Spleen (tissue), 11 donors: ENCODE measurements at regions not wholly inside any gene's neighbourhood (a gene's known extent, or its start where the extent isn't known, plus 50 kb on each side); places are given as distances from the start of the nearest gene placed in this dataset.

Experiments used
- DNase-seq: peaks from one replicate; pipeline ENCODE4 v3.0.0-alpha.2; 2020
- H3K27ac ChIP-seq, 8 donors: fragments of 200-600 bp; sonication (generic) in 7 of 8; 1 replicate in 4 of 8; 2 replicates in 4 of 8; pipeline versions ENCODE4 v1.5.0 to v1.8.0; 2016 to 2021; ENCODE audit warnings: inconsistent platforms in 4 of 8, mild to moderate bottlenecking in 4 of 8, moderate library complexity in 1 of 8
- H3K27me3 ChIP-seq, 7 donors: fragments of 200-600 bp; sonication (generic) in 6 of 7; replicated peaks in 1 of 7; 1 replicate in 4 of 7; 2 replicates in 3 of 7; pipeline versions ENCODE4 v1.5.0 to v1.8.0; 2016 to 2021; ENCODE audit warnings: inconsistent platforms in 3 of 7, mild to moderate bottlenecking in 1 of 7
- H3K36me3 ChIP-seq, 6 donors: fragments of 200-600 bp; sonication (generic) in 5 of 6; 1 replicate in 4 of 6; 2 replicates in 2 of 6; pipeline versions ENCODE4 v1.5.0 to v1.8.0; 2016 to 2021; ENCODE audit warnings: inconsistent platforms in 2 of 6
- H3K4me1 ChIP-seq, 6 donors: fragments of 200-600 bp; sonication (generic) in 5 of 6; 1 replicate in 3 of 6; 2 replicates in 3 of 6; pipeline versions ENCODE4 v1.5.0 to v1.8.0; 2016 to 2021; ENCODE audit warnings: inconsistent platforms in 3 of 6
- H3K4me3 ChIP-seq, 8 donors: fragments of 200-600 bp; sonication (generic) in 7 of 8; 1 replicate in 4 of 8; 2 replicates in 4 of 8; pipeline versions ENCODE4 v1.5.0 to v1.8.0; 2016 to 2021; ENCODE audit warnings: inconsistent platforms in 4 of 8, mild to moderate bottlenecking in 4 of 8, moderate library complexity in 2 of 8
- H3K9me3 ChIP-seq, 8 donors: fragments of 200-600 bp; sonication (generic) in 7 of 8; 1 replicate in 4 of 8; 2 replicates in 4 of 8; pipeline versions ENCODE4 v1.5.0 to v1.8.0; 2016 to 2021; ENCODE audit warnings: inconsistent platforms in 4 of 8
- POLR2A ChIP-seq, 3 donors: fragments of 450-650 bp; IDR thresholded peaks; one replicate each; pipeline ENCODE4 v1.5.1; 2017; ENCODE audit warnings: antibody characterized with exemption in 3 of 3, mild to moderate bottlenecking in 1 of 3
- POLR2AphosphoS5 ChIP-seq, 3 donors: sonication (generic); formaldehyde crosslinking; IDR thresholded peaks; one replicate each; pipeline ENCODE4 v1.5.1; 2017; ENCODE audit warnings: antibody characterized with exemption in 3 of 3
- WGBS, 5 donors: extraction: QIAGEN DNeasy Blood & Tissue Kit in 3 of 5; methylation state at CpG; one replicate each; pipeline versions ENCODE4 v1.1.5 to v1.1.7; 2013 to 2018; 5-methylcytosine and 5-hydroxymethylcytosine counted together
- intact Hi-C: fragments of 100-400 bp; cut with DNase I; formaldehyde crosslinking; loops from one replicate; pipeline ENCODE4 v1.15.0; 2023; ENCODE audit warnings: low total_unique reads
- TF ChIP-seq, protein P1 (sequence below), 11 experiments: fragments of 200-600 bp in 7 of 11; fragments of 450-650 bp in 4 of 11; sonication (generic) in 4 of 11; IDR thresholded peaks in 8 of 11; conservative IDR thresholded peaks in 3 of 11; 1 replicate in 7 of 11; 2 replicates in 4 of 11; pipeline versions ENCODE4 v1.4.0 to v1.8.0; 2016 to 2021; ENCODE audit warnings: antibody characterized with exemption in 11 of 11, inconsistent platforms in 4 of 11, mild to moderate bottlenecking in 1 of 11
- donor health status: healthy with polysubstance abuse.
- donor health status: DM: no; HTN: no; CAD: no; lungs with moderate emphysema.
- donor health status: DM: no; HTN: no; CAD: no.
- donor health status: Bipolar disorder and iron deficiency.
- donor health status: healthy.
- donor health status: DM: no; HTN: no; CAD: no.
- donor health status: DM: yes; HTN: yes; CAD: no.

DNA sequence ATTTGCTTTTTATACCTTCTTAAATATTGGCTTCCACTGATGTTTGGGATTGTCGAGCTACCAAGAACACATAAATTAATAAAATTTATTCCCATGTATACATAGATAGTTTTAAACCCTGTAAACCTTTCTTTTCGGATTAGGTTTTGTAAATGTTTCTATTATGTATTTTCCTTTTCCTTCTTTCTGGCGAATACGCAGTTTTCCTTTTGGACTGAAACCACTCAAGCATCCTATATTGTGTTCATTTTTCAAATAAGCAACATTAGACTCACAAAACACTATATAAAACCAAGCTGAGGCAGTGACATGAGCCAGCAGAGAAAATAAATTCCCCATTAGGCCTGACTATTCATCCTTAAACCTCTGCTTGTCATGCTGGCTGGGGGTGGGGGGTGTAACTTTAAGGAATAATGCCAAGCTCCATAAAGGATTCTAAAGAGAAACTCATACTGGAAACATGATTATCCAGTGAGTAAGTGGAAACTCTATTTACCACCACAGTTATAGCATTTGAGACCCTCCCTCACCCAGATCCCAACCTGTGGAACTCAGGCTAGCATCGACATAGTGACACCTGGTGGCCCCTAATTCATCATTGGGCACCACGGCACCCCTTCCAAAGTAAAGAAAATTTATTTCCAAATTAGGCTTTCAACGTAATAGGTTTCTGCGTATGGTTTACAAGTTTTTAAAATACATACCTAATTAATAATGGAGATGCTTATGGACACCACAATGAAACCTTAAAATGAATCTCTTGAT lies 86.5 kb upstream of the CELF2 start:
- Histone ChIP-seq H3K36me3 (no peaks in the 10 kb centered on the region), H3K4me3 (no peak overlapping the region), H3K4me1 (no peaks in the 10 kb centered on the region), H3K27me3 (no peaks in the 10 kb centered on the region), H3K9me3 (no peaks in the 10 kb centered on the region), H3K27ac (no peak overlapping the region)
- intact Hi-C loops, result no loop called here
- DNase-seq, result no peak
- TF ChIP-seq POLR2AphosphoS5 (IDR thresholded peaks at IDR 0.05) (no peak), POLR2A (IDR thresholded peaks at IDR 0.05) (no peak)
- TF ChIP-seq, protein P1, sequence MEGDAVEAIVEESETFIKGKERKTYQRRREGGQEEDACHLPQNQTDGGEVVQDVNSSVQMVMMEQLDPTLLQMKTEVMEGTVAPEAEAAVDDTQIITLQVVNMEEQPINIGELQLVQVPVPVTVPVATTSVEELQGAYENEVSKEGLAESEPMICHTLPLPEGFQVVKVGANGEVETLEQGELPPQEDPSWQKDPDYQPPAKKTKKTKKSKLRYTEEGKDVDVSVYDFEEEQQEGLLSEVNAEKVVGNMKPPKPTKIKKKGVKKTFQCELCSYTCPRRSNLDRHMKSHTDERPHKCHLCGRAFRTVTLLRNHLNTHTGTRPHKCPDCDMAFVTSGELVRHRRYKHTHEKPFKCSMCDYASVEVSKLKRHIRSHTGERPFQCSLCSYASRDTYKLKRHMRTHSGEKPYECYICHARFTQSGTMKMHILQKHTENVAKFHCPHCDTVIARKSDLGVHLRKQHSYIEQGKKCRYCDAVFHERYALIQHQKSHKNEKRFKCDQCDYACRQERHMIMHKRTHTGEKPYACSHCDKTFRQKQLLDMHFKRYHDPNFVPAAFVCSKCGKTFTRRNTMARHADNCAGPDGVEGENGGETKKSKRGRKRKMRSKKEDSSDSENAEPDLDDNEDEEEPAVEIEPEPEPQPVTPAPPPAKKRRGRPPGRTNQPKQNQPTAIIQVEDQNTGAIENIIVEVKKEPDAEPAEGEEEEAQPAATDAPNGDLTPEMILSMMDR (IDR thresholded peaks at IDR 0.05 in 8 of 11, conservative IDR thresholded peaks at IDR 0.05 in 3 of 11), result no peak
- 85 to 93% (median 90%) methylated on average over 8 of the region's 8 CpGs for whole genome bisulfite sequencing, 5 donors

DNA sequence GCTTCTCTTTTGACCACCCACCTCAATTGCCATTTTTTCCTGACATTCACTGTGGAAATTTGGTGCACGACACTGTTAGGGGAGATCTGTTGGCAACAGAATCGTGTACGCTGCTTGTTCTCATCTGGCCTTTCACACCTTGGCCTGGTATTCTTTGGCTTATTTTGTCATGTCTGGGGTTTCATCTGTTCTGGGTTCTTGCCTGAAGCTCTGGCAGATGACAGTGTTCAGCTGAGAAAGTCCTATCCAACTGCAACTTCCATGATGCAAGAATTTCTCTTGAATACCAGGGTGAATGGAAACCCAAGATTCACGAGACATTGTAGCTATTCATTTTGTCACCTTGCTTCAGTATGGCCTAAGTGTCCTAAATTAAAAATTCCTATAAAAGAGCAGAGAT lies 82.6 kb upstream of the CELF2 start:
- intact Hi-C loops, result no loop called here
- H3K4me3 ChIP-seq, result no peak overlapping the region
- H3K27ac ChIP-seq, result no peak overlapping the region
- no peaks in the 10 kb centered on the region for H3K36me3 ChIP-seq
- peaks cover 0 to 4% (median 0%) of the 10 kb centered on the region in 7 donors for H3K27me3 ChIP-seq
- H3K4me1 ChIP-seq, result no peaks in the 10 kb centered on the region
- TF ChIP-seq, protein P1 (IDR thresholded peaks at IDR 0.05 in 8 of 11, conservative IDR thresholded peaks at IDR 0.05 in 3 of 11), result no peak
- TF ChIP-seq POLR2A (IDR thresholded peaks at IDR 0.05), result no peak
- DNase-seq, result no peak
- 81 to 96% (median 91%) methylated on average over 4 of the region's 4 CpGs for WGBS, 5 donors
- no peaks in the 10 kb centered on the region for H3K9me3 ChIP-seq

DNA sequence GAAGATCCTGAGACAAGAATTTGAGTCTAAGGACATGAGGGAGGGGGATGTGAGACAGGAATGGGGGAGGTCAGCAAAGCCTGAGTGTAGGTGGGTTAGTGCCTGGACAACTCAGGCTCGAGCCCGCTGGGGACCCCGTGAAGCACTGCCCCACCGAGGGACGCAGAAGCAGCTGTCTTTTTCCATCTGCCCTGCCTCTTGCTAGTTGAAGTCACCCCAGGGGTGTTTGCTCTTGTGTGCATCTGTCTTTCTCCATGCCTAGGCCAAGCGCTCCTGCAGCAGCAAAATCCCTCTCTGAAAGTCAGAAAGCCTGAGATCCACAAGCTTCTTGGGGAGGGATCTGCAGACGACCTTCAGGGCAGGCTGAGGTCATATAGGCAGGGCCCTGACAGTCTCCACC lies 79.0 kb upstream of the CELF2 start:
- Histone ChIP-seq H3K9me3 (peaks cover 0 to 8% (median 0%) of the 10 kb centered on the region in 8 donors), H3K27me3 (peaks cover 0 to 4% (median 0%) of the 10 kb centered on the region in 7 donors), H3K27ac (no peak overlapping the region), H3K4me1 (no peaks in the 10 kb centered on the region), H3K4me3 (no peak overlapping the region), H3K36me3 (no peaks in the 10 kb centered on the region)
- DNase-seq, result no peak
- WGBS, 5 donors, result 78 to 90% (median 85%) methylated on average over 7 of the region's 7 CpGs
- intact Hi-C loops, result no loop called here
- TF ChIP-seq, protein P1 (IDR thresholded peaks at IDR 0.05 in 8 of 11, conservative IDR thresholded peaks at IDR 0.05 in 3 of 11), result no peak
- TF ChIP-seq POLR2A (IDR thresholded peaks at IDR 0.05) (no peak), POLR2AphosphoS5 (IDR thresholded peaks at IDR 0.05) (no peak)

DNA sequence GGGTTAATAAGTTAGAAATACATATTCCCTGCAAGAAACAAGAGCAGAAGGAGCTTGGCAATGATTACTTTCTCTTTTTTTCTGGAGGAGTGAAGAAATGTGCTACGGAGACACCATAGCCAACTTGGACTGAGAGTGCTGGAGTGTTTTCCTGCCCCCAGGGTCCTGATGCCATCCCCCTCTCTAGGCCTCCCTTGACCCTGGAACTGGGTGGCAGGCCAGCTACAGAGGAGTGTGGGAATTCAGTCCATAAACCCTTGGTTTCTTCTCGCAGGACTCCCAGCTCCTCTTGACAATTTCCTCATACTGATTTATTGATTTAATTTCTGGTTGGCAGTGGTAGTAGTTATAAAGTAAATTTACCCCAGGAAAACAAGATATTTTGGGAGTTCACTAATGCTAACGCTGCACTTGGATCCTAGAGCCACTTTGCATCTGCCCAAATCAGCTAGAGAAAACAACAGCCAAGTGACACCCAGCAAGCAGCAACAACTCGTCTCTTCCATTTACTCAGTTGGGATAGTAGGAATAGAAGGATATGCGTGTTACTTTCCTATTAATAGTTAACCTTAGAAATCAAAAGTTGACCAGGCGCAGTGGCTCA lies 76.4 kb upstream of the CELF2 start:
- H3K36me3 ChIP-seq, result no peaks in the 10 kb centered on the region
- intact Hi-C loops, result no loop called here
- 80 to 90% (median 81%) methylated on average over 6 of the region's 6 CpGs for WGBS, 5 donors

More for the DNA sequence above, 76.4 kb upstream of the CELF2 start:
- DNase-seq, result no peak
- Histone ChIP-seq H3K27me3 (peaks cover 0 to 5% (median 0%) of the 10 kb centered on the region in 7 donors), H3K9me3 (peaks cover 0 to 13% (median 0%) of the 10 kb centered on the region in 8 donors), H3K4me3 (no peak overlapping the region), H3K4me1 (no peaks in the 10 kb centered on the region), H3K27ac (no peak overlapping the region)
- TF ChIP-seq POLR2A (IDR thresholded peaks at IDR 0.05), result no peak
- no peak for TF ChIP-seq POLR2AphosphoS5 (IDR thresholded peaks at IDR 0.05)
- TF ChIP-seq, protein P1 (IDR thresholded peaks at IDR 0.05 in 8 of 11, conservative IDR thresholded peaks at IDR 0.05 in 3 of 11), result no peak
